ENCODE measurements at regions not wholly inside any gene's neighbourhood (a gene's known extent, or its start where the extent isn't known, plus 50 kb on each side); places are given as distances from the start of the nearest gene placed in this dataset.

- DNase-seq, result no peak
These were observed 1245.7 kb upstream of the LRRTM1 start for GRCh38 chr2:81550277-81550676.

GRCh38 chr2:81549646-81550045 is 1245.1 kb upstream of the LRRTM1 start:
- DNase-seq, result no peak

- DNase-seq, result no peak
These were observed 1241.1 kb upstream of the LRRTM1 start for GRCh38 chr2:81545626-81546025.

- no peak for DNase-seq
These were observed 1237.6 kb upstream of the LRRTM1 start for GRCh38 chr2:81542119-81542518.

- no peak for DNase-seq
These were observed 1225.4 kb upstream of the LRRTM1 start for GRCh38 chr2:81529944-81530343.

GRCh38 chr2:81528852-81529480 is 1224.4 kb upstream of the LRRTM1 start:
- no peak for DNase-seq

GRCh38 chr2:81523344-81523743 is 1218.8 kb upstream of the LRRTM1 start:
- no peak for DNase-seq

- DNase-seq, result no peak
These were observed 1208.8 kb upstream of the LRRTM1 start for GRCh38 chr2:81513328-81513727.

GRCh38 chr2:81505586-81505985 is 1201.0 kb upstream of the LRRTM1 start:
- no peak for DNase-seq

GRCh38 chr2:81495556-81495955 is 1191.0 kb upstream of the LRRTM1 start:
- no peak for DNase-seq

GRCh38 chr2:81483254-81483653 is 1178.7 kb upstream of the LRRTM1 start:
- DNase-seq, result no peak

GRCh38 chr2:81481994-81482368 is 1177.4 kb upstream of the LRRTM1 start:
- no peak for DNase-seq

- DNase-seq, result no peak
These were observed 1176.9 kb upstream of the LRRTM1 start for GRCh38 chr2:81481242-81481993.

- DNase-seq, result no peak
These were observed 1162.5 kb upstream of the LRRTM1 start for GRCh38 chr2:81467096-81467495.

- DNase-seq, result no peak
These were observed 1157.9 kb upstream of the LRRTM1 start for GRCh38 chr2:81462420-81462819.

GRCh38 chr2:81445176-81445575 is 1140.6 kb upstream of the LRRTM1 start:
- DNase-seq, result no peak

GRCh38 chr2:81437456-81438000 is 1133.0 kb upstream of the LRRTM1 start:
- DNase-seq, result no peak

- DNase-seq, result no peak
These were observed 1131.7 kb upstream of the LRRTM1 start for GRCh38 chr2:81436256-81436655.

- no peak for DNase-seq
These were observed 1108.1 kb upstream of the LRRTM1 start for GRCh38 chr2:81412681-81413080.

GRCh38 chr2:81403508-81403907 is 1099.0 kb upstream of the LRRTM1 start:
- no peak for DNase-seq

- no peak for DNase-seq
These were observed 1092.0 kb upstream of the LRRTM1 start for GRCh38 chr2:81396417-81397019.

- DNase-seq, result no peak
These were observed 1091.2 kb upstream of the LRRTM1 start for GRCh38 chr2:81395746-81396145.

GRCh38 chr2:81389203-81389602 is 1084.7 kb upstream of the LRRTM1 start:
- DNase-seq, result no peak

Measured in muscle of arm (tissue), 1 donor.